ENCODE measurements at regions not wholly inside any gene's neighbourhood (a gene's known extent, or its start where the extent isn't known, plus 50 kb on each side); places are given as distances from the start of the nearest gene placed in this dataset.

- intact Hi-C loops (cut with DNase I; ENCODE audit: low total_unique reads): no loop called here
- H3K4me1 ChIP-seq: no peaks in the 10 kb centered on the region
- TF ChIP-seq POLR2A (IDR thresholded peaks at IDR 0.05): no peak
- TF ChIP-seq, protein P1, sequence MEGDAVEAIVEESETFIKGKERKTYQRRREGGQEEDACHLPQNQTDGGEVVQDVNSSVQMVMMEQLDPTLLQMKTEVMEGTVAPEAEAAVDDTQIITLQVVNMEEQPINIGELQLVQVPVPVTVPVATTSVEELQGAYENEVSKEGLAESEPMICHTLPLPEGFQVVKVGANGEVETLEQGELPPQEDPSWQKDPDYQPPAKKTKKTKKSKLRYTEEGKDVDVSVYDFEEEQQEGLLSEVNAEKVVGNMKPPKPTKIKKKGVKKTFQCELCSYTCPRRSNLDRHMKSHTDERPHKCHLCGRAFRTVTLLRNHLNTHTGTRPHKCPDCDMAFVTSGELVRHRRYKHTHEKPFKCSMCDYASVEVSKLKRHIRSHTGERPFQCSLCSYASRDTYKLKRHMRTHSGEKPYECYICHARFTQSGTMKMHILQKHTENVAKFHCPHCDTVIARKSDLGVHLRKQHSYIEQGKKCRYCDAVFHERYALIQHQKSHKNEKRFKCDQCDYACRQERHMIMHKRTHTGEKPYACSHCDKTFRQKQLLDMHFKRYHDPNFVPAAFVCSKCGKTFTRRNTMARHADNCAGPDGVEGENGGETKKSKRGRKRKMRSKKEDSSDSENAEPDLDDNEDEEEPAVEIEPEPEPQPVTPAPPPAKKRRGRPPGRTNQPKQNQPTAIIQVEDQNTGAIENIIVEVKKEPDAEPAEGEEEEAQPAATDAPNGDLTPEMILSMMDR (IDR thresholded peaks at IDR 0.05 in 4 of 5, conservative IDR thresholded peaks at IDR 0.05 in 1 of 5): no peak
Measured at GRCh38 chr4:180990931-180991330, 1252.3 kb upstream of the TENM3 start.

DNA sequence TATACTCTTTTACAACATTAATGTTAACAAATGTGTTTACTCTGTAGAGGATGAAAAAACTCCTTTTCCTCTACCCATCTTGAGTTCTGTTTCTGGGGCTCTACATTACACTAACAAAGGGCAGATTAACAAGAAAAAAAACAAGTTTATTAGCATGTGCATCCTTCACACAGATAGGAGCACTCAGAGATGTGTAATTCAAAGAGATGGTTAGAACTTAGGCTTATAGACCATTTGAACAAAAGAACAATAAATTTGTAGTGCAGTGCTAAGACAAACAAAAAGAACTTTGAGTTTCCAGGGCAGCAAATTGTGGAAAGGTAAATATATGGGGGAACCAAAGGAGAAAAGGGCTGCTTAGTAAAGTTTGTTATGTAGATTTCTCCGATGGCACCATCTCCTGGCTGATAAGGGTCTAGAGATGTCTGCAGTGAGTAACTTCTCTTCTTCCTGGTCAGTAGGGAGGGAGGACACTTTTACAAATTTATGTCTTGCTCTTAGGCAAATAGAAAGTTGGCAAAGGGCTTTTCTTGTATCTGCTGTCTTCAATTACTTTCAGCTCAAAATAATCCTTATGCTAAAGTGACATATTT lies 1249.9 kb upstream of the TENM3 start:
- Histone ChIP-seq H3K27me3 (no peaks in the 10 kb centered on the region), H3K4me3 (no peak overlapping the region), H3K36me3 (no peaks in the 10 kb centered on the region), H3K27ac (no peak overlapping the region), H3K4me1 (no peaks in the 10 kb centered on the region), H3K9me3 (no peaks in the 10 kb centered on the region)
- TF ChIP-seq POLR2A (IDR thresholded peaks at IDR 0.05): no peak
- TF ChIP-seq, protein P1 (IDR thresholded peaks at IDR 0.05 in 4 of 5, conservative IDR thresholded peaks at IDR 0.05 in 1 of 5): no peak
- ATAC-seq: no peak
- DNase-seq: no peak
- intact Hi-C loops (cut with DNase I; ENCODE audit: low total_unique reads): no loop called here
- in situ Hi-C loops (cut with MboI; ENCODE audit: low sequenced_read_pairs in 4 of 4): no loop called here

More at GRCh38 chr4:180990931-180991330, 1252.3 kb upstream of the TENM3 start:
- H3K36me3 ChIP-seq: no peaks in the 10 kb centered on the region
- no peaks in the 10 kb centered on the region for H3K27me3 ChIP-seq
- DNase-seq: no peak
- no peaks in the 10 kb centered on the region for H3K9me3 ChIP-seq
- no peak for ATAC-seq
- in situ Hi-C loops (cut with MboI; ENCODE audit: low sequenced_read_pairs in 4 of 4): no loop called here
- no peak overlapping the region for H3K4me3 ChIP-seq
- H3K27ac ChIP-seq: no peak overlapping the region

GRCh38 chr4:180994722-180995121 lies 1248.5 kb upstream of the TENM3 start:
- Histone ChIP-seq H3K9me3 (no peaks in the 10 kb centered on the region), H3K4me1 (no peaks in the 10 kb centered on the region), H3K27me3 (no peaks in the 10 kb centered on the region), H3K27ac (no peak overlapping the region), H3K36me3 (no peaks in the 10 kb centered on the region), H3K4me3 (no peak overlapping the region)
- in situ Hi-C loops (cut with MboI; ENCODE audit: low sequenced_read_pairs in 4 of 4): no loop called here
- no peak for TF ChIP-seq POLR2A (IDR thresholded peaks at IDR 0.05)
- TF ChIP-seq, protein P1 (IDR thresholded peaks at IDR 0.05 in 4 of 5, conservative IDR thresholded peaks at IDR 0.05 in 1 of 5): no peak
- no peak for DNase-seq
- intact Hi-C loops (cut with DNase I; ENCODE audit: low total_unique reads): no loop called here
- ATAC-seq: no peak

- Histone ChIP-seq H3K27ac (no peak overlapping the region), H3K4me3 (no peak overlapping the region), H3K27me3 (no peaks in the 10 kb centered on the region), H3K4me1 (no peaks in the 10 kb centered on the region), H3K9me3 (no peaks in the 10 kb centered on the region), H3K36me3 (no peaks in the 10 kb centered on the region)
- ATAC-seq (no peak), DNase-seq (no peak)
- intact Hi-C loops (cut with DNase I; ENCODE audit: low total_unique reads): no loop called here
- no peak for TF ChIP-seq POLR2A (IDR thresholded peaks at IDR 0.05)
- in situ Hi-C loops (cut with MboI; ENCODE audit: low sequenced_read_pairs in 4 of 4): no loop called here
Measured at GRCh38 chr4:180999217-180999616, 1244.0 kb upstream of the TENM3 start.

DNA sequence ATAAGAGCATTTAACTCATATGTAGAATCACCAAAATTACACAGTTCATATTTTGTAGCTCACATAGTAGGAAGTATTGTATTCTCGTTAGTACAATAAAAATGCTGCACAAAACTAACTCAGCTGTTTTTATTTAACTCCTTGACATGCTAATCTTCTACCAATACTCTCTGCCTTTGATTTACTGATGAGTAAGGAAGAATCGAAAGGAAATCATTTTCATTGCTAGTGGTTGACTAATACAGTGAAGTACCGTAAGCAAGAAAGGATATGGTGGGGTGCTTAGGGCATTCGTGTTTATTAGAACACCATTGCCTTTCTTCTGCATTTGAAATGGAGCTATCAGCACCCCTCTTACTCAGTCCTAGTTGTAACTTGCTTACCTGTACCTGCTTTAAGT lies 1239.1 kb upstream of the TENM3 start:
- Histone ChIP-seq H3K27ac (no peak overlapping the region), H3K4me3 (no peak overlapping the region), H3K4me1 (no peaks in the 10 kb centered on the region), H3K36me3 (no peaks in the 10 kb centered on the region), H3K9me3 (no peaks in the 10 kb centered on the region), H3K27me3 (no peaks in the 10 kb centered on the region)
- no peak for DNase-seq
- TF ChIP-seq POLR2A (IDR thresholded peaks at IDR 0.05): no peak
- TF ChIP-seq, protein P1 (IDR thresholded peaks at IDR 0.05 in 4 of 5, conservative IDR thresholded peaks at IDR 0.05 in 1 of 5): no peak
- in situ Hi-C loops (cut with MboI; ENCODE audit: low sequenced_read_pairs in 4 of 4) (no loop called here), intact Hi-C loops (cut with DNase I; ENCODE audit: low total_unique reads) (no loop called here)
- no peak for ATAC-seq

All from gastrocnemius medialis (tissue), 4 donors.